ENCODE measurements at regions not wholly inside any gene's neighbourhood (a gene's known extent, or its start where the extent isn't known, plus 50 kb on each side); places are given as distances from the start of the nearest gene placed in this dataset.
"Not testable (repeated sequence)": the region's sequence is repeated elsewhere in the genome, so short reads cannot be mapped to it uniquely, and the experiment has no call there.

DNA sequence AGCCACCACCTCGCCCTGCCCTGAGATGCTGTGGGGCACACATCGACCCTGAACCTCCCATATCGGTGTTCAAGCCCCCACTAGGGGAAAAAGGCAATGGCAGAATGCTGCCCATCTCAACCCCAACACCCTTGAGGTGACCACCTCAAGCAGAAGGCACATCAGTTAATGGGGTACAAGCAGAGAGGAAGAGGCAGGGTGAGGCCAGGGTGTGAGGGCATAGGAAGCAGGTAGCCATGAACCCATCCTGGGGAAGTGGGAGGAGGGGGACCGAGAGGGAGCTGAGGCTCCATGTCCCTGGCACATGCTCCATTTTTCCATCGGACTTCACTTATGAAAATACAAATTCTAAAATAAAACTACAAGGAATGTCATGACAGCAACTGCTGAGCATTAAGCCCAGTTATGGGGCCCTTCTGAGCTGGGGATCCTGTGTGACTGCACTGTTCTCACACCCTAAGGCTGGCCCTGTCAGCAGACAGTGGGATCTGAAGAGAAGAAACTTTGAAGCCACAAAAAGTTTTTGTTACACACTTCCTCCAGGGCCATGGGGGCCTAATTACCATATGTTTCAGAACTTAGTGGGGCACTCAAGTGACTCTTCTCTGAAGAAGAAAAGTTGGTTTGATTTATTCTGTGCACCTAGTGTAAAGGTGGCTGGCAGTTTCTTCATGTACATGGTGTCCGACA is 68.2 kb upstream of the FAM241A start:
- no peaks in the 10 kb centered on the region for H3K4me1 Mint-ChIP-seq (ENCODE audit: low read depth)
- ATAC-seq (no peak), DNase-seq (no peak)
- H3K36me3 Mint-ChIP-seq (ENCODE audit: insufficient read depth) = no peaks in the 10 kb centered on the region
- H3K9me3 Mint-ChIP-seq = peaks cover 4% of the 10 kb centered on the region
- H3K27me3 Mint-ChIP-seq (ENCODE audit: low read depth) = peaks cover 3% of the 10 kb centered on the region
- no peak overlapping the region for H3K4me3 Mint-ChIP-seq

DNA sequence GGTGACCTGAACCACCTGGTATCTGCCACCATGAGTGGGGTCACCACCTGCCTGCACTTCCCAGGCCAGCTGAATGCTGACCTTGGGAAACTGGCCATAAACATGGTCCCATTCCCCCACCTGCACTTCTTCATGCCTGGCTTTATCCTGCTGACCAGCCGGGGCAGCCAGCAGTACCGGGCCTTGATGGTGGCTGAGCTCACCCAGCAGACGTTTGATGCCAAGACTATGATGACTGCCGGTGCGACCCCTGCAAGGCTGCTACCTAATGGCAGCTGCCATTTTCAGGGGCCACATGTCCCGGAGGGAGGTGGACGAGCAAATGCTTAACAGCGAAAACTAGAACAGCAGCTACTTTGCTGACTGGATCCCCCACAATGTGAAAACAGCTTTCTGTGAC is 67.5 kb upstream of the FAM241A start:
- ATAC-seq = no peak
- H3K36me3 Mint-ChIP-seq (ENCODE audit: insufficient read depth) = no peaks in the 10 kb centered on the region

GRCh38 chr4:112082954-112083586 is 62.2 kb upstream of the FAM241A start:
- H3K36me3 Mint-ChIP-seq (ENCODE audit: insufficient read depth) = no peaks in the 10 kb centered on the region
- H3K4me3 Mint-ChIP-seq = no peak overlapping the region
- no peaks in the 10 kb centered on the region for H3K9me3 Mint-ChIP-seq
- ATAC-seq = no peak
- DNase-seq = no peak
- H3K4me1 Mint-ChIP-seq (ENCODE audit: low read depth) = no peaks in the 10 kb centered on the region
- H3K27me3 Mint-ChIP-seq (ENCODE audit: low read depth) = peaks cover 5% of the 10 kb centered on the region

More for the DNA sequence above, 67.5 kb upstream of the FAM241A start:
- Mint-ChIP-seq H3K9me3 (peaks cover 4% of the 10 kb centered on the region), H3K27me3 (ENCODE audit: low read depth) (peaks cover 3% of the 10 kb centered on the region), H3K4me1 (ENCODE audit: low read depth) (no peaks in the 10 kb centered on the region), H3K4me3 (no peak overlapping the region)
- DNase-seq = no peak

- no peaks in the 10 kb centered on the region for H3K36me3 Mint-ChIP-seq (ENCODE audit: insufficient read depth)
- ATAC-seq = no peak
- no peak overlapping the region for H3K4me3 Mint-ChIP-seq
- H3K9me3 Mint-ChIP-seq = no peaks in the 10 kb centered on the region
- H3K4me1 Mint-ChIP-seq (ENCODE audit: low read depth) = no peaks in the 10 kb centered on the region
- no peak for DNase-seq
- peaks cover 8% of the 10 kb centered on the region for H3K27me3 Mint-ChIP-seq (ENCODE audit: low read depth)
Observed at GRCh38 chr4:112083587-112084347, 61.5 kb upstream of the FAM241A start.

DNA sequence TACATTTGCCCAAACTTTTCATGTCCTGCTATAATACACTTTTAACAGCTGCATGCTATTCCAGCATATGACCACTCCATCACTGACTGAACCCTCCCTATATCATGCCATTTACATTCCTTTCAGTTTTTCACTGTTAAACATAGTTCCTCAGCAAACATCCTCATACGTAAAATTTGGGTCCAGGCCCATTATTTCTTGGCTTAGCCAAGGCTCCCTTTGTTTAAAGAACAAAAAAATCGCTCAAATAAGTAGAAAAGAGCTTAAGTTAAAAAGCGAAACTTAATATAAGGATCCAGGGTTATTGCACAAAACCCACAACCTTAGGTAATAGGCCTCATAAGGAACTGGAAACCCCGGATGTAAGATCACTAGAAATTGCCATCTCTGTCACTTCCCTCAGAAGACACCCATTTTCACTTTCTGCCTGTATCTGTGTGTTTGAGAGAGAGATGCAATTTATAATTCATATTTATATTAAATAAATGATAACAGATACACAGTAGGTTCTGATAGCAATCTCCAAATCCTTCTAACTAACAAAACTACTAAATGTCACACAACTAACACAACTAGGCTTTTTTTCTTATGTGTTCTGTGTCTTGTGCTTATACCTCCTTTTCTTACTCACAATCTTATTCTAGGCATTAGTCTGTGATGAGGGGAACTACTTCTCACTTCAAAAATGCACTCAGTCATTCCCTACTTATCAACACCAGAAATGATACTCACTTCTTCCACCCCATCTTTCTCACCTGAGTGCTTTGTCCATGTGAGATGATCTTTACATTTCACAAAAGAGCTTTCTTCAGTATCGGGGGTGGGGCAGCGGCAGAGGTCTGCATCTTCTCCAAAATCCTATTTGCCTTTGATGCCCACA is 59.9 kb upstream of the FAM241A start:
- Mint-ChIP-seq H3K9me3 (no peaks in the 10 kb centered on the region), H3K4me3 (no peak overlapping the region), H3K4me1 (ENCODE audit: low read depth) (no peaks in the 10 kb centered on the region), H3K27me3 (ENCODE audit: low read depth) (peaks cover 6% of the 10 kb centered on the region), H3K36me3 (ENCODE audit: insufficient read depth) (no peaks in the 10 kb centered on the region)
- ATAC-seq (no peak), DNase-seq (no peak)

GRCh38 chr4:112086036-112086434 is 59.2 kb upstream of the FAM241A start:
- DNase-seq = no peak
- no peaks in the 10 kb centered on the region for H3K9me3 Mint-ChIP-seq
- peaks cover 4% of the 10 kb centered on the region for H3K27me3 Mint-ChIP-seq (ENCODE audit: low read depth)
- ATAC-seq = no peak
- no peaks in the 10 kb centered on the region for H3K36me3 Mint-ChIP-seq (ENCODE audit: insufficient read depth)
- H3K4me3 Mint-ChIP-seq = no peak overlapping the region
- no peaks in the 10 kb centered on the region for H3K4me1 Mint-ChIP-seq (ENCODE audit: low read depth)

- H3K27me3 Mint-ChIP-seq (ENCODE audit: low read depth); H3K36me3 Mint-ChIP-seq (ENCODE audit: insufficient read depth); ATAC-seq; DNase-seq; H3K9me3 Mint-ChIP-seq; H3K4me3 Mint-ChIP-seq; H3K4me1 Mint-ChIP-seq (ENCODE audit: low read depth): not testable (repeated sequence)
Observed at GRCh38 chr4:112086661-112087060, 58.6 kb upstream of the FAM241A start.

- H3K4me3 Mint-ChIP-seq; H3K9me3 Mint-ChIP-seq; H3K36me3 Mint-ChIP-seq (ENCODE audit: insufficient read depth); ATAC-seq; H3K4me1 Mint-ChIP-seq (ENCODE audit: low read depth); DNase-seq: not testable (repeated sequence)
- H3K27me3 Mint-ChIP-seq (ENCODE audit: low read depth) = peaks cover 10% of the 10 kb centered on the region
Observed at GRCh38 chr4:112092330-112092729, 52.9 kb upstream of the FAM241A start.

DNA sequence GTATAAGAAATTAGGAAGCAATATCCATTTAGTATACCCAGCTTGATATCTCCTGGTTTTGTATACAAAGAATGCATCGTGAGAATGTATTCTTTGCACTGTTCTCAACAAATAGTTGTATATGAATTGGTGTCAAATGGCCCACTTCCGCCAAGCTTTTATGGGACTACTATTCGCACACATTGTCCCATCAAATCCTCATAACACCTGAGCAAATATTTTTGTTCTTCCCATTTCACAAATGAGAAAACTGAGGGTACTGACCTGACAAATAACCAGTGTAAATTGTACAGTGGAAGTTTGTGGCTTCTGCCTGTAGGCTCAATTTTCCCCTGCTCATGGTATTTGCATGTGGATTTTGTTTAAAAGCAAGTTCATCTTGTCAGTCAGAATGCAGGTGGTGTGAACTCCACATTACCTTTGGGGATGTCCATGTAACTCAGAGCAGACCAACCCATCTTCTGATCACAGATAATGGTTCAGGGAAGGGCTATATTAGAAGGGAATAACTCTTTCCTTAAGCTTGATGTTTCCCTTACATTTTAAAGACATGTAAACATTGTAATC is 51.5 kb upstream of the FAM241A start:
- no peak for DNase-seq
- no peaks in the 10 kb centered on the region for H3K9me3 Mint-ChIP-seq
- no peaks in the 10 kb centered on the region for H3K4me1 Mint-ChIP-seq (ENCODE audit: low read depth)
- H3K36me3 Mint-ChIP-seq (ENCODE audit: insufficient read depth) = no peaks in the 10 kb centered on the region
- no peak overlapping the region for H3K4me3 Mint-ChIP-seq
- ATAC-seq = no peak
- peaks cover 8% of the 10 kb centered on the region for H3K27me3 Mint-ChIP-seq (ENCODE audit: low read depth)

DNA sequence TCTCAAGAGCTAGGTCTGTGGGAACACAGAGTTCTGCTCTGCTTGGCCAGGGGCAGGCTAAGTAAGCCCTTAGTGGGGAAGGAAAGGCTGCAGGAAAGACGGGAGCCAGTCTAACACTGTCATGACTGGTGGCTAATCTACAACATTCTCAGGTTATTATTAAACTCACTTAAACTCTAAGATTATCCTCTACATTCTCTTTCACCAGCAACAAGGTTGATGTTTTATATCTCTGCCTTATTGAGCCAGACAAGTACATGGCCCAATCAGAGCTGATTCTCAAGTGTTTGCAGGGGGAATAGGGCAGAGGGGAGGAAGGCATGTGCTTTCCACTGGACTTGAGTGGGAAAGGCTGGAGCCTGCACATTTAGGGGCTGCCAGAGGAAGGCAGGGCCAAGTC is 50.9 kb upstream of the FAM241A start:
- Mint-ChIP-seq H3K27me3 (ENCODE audit: low read depth) (peaks cover 13% of the 10 kb centered on the region), H3K4me1 (ENCODE audit: low read depth) (no peaks in the 10 kb centered on the region), H3K9me3 (no peaks in the 10 kb centered on the region), H3K36me3 (ENCODE audit: insufficient read depth) (no peaks in the 10 kb centered on the region), H3K4me3 (no peak overlapping the region)
- DNase-seq (no peak), ATAC-seq (no peak)
